Gastrocnemius medialis (tissue), 4 donors: ENCODE measurements at regions not wholly inside any gene's neighbourhood (a gene's known extent, or its start where the extent isn't known, plus 50 kb on each side); places are given as distances from the start of the nearest gene placed in this dataset.

Experiments used
- ATAC-seq, 2 donors: fragments of 150-250 bp; one replicate each; pipeline ENCODE4 v1.9.1; 2016
- DNase-seq, 2 donors: peaks; one replicate each; pipeline ENCODE4 v3.0.0-alpha.2; 2019
- H3K27ac ChIP-seq, 4 donors: fragments of 200-600 bp; sonication (generic); 1 replicate in 1 of 4; 2 replicates in 3 of 4; pipeline ENCODE4 v1.5.1; 2016 to 2018; ENCODE audit warnings: mild to moderate bottlenecking in 2 of 4, moderate library complexity in 1 of 4
- H3K27me3 ChIP-seq, 3 donors: fragments of 200-600 bp; sonication (generic) in 2 of 3; 1 replicate in 1 of 3; 2 replicates in 2 of 3; pipeline versions ENCODE4 v1.5.1 to v1.6.0; 2016 to 2019; ENCODE audit warnings: mild to moderate bottlenecking in 1 of 3, moderate library complexity in 1 of 3
- H3K36me3 ChIP-seq, 2 donors: fragments of 200-600 bp; sonication (generic) in 1 of 2; one replicate each; pipeline ENCODE4 v1.5.1; 2017 to 2018
- H3K4me1 ChIP-seq, 2 donors: fragments of 200-600 bp; sonication (generic) in 1 of 2; one replicate each; pipeline ENCODE4 v1.5.1; 2016 to 2017; ENCODE audit warnings: mild to moderate bottlenecking in 2 of 2
- H3K4me3 ChIP-seq, 4 donors: fragments of 200-600 bp; sonication (generic) in 3 of 4; 1 replicate in 1 of 4; 2 replicates in 3 of 4; pipeline ENCODE4 v1.5.1; 2016 to 2019; ENCODE audit warnings: mild to moderate bottlenecking in 2 of 4
- H3K9me3 ChIP-seq, 3 donors: fragments of 200-600 bp; sonication (generic) in 2 of 3; 1 replicate in 1 of 3; 2 replicates in 2 of 3; pipeline ENCODE4 v1.5.1; 2016 to 2019
- POLR2A ChIP-seq, 2 donors: fragments of 450-650 bp; IDR thresholded peaks; one replicate each; pipeline ENCODE4 v1.6.1; 2017; ENCODE audit warnings: antibody characterized with exemption in 2 of 2, mild to moderate bottlenecking in 2 of 2, moderate library complexity in 2 of 2
- in situ Hi-C, 4 donors: fragments of 200-750 bp; cut with MboI; loops; one replicate each; pipeline versions ENCODE4 v1.15.0 to v1.8.0; 2017; ENCODE audit warnings: low sequenced_read_pairs in 4 of 4
- intact Hi-C: fragments of 100-400 bp; cut with DNase I; formaldehyde crosslinking; loops from one replicate; pipeline ENCODE4 v1.15.1; 2023; ENCODE audit warnings: low total_unique reads
- TF ChIP-seq, protein P1 (sequence below), 5 experiments: fragments of 450-650 bp in 3 of 5; fragments of 200-600 bp in 2 of 5; sonication (generic) in 2 of 5; IDR thresholded peaks in 4 of 5; conservative IDR thresholded peaks in 1 of 5; 1 replicate in 4 of 5; 2 replicates in 1 of 5; pipeline ENCODE4 v1.5.1; 2016 to 2019; ENCODE audit warnings: antibody characterized with exemption in 5 of 5, mild to moderate bottlenecking in 3 of 5, moderate library complexity in 3 of 5

- TF ChIP-seq, protein P1, sequence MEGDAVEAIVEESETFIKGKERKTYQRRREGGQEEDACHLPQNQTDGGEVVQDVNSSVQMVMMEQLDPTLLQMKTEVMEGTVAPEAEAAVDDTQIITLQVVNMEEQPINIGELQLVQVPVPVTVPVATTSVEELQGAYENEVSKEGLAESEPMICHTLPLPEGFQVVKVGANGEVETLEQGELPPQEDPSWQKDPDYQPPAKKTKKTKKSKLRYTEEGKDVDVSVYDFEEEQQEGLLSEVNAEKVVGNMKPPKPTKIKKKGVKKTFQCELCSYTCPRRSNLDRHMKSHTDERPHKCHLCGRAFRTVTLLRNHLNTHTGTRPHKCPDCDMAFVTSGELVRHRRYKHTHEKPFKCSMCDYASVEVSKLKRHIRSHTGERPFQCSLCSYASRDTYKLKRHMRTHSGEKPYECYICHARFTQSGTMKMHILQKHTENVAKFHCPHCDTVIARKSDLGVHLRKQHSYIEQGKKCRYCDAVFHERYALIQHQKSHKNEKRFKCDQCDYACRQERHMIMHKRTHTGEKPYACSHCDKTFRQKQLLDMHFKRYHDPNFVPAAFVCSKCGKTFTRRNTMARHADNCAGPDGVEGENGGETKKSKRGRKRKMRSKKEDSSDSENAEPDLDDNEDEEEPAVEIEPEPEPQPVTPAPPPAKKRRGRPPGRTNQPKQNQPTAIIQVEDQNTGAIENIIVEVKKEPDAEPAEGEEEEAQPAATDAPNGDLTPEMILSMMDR (IDR thresholded peaks at IDR 0.05 in 4 of 5, conservative IDR thresholded peaks at IDR 0.05 in 1 of 5), result no peak
- TF ChIP-seq POLR2A (IDR thresholded peaks at IDR 0.05), result no peak
- no peak for DNase-seq
- H3K27me3 ChIP-seq, result no peaks in the 10 kb centered on the region
- in situ Hi-C loops, result no loop called here
- H3K9me3 ChIP-seq, result no peaks in the 10 kb centered on the region
- no peak overlapping the region for H3K4me3 ChIP-seq
- H3K36me3 ChIP-seq, result no peaks in the 10 kb centered on the region
- intact Hi-C loops, result no loop called here
- no peak for ATAC-seq
- H3K4me1 ChIP-seq, result no peaks in the 10 kb centered on the region
- H3K27ac ChIP-seq, result no peak overlapping the region
Measured at GRCh38 chr11:120061036-120061760, 76.7 kb downstream of the TRIM29 start.

DNA sequence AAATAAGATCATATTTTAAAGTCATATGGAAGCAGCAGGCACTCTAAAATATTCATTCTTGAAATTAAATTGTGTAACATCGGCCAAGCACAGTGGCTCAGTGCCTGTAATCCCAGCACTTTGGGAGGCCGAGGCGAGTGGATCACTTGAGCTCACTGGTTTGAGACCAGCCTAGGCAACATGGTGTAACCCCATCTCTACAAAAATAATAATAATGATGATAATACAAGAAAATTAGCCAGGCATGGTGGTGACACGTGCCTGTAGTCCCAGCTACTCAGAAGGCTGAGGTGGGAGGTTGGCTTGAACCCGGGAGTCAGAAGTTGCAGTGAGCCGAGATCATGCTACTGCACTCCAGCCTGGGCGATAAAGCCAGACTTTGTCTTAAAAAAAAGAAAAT, 77.4 kb downstream of the TRIM29 start:
- no peaks in the 10 kb centered on the region for H3K4me1 ChIP-seq
- no peaks in the 10 kb centered on the region for H3K27me3 ChIP-seq
- DNase-seq, result no peak
- in situ Hi-C loops, result no loop called here
- ATAC-seq, result no peak
- intact Hi-C loops, result no loop called here
- H3K27ac ChIP-seq, result no peak overlapping the region
- H3K4me3 ChIP-seq, result no peak overlapping the region
- TF ChIP-seq POLR2A (IDR thresholded peaks at IDR 0.05), result no peak
- TF ChIP-seq, protein P1 (IDR thresholded peaks at IDR 0.05 in 4 of 5, conservative IDR thresholded peaks at IDR 0.05 in 1 of 5), result no peak
- H3K9me3 ChIP-seq, result no peaks in the 10 kb centered on the region
- no peaks in the 10 kb centered on the region for H3K36me3 ChIP-seq

GRCh38 chr11:120058931-120059330, 79.0 kb downstream of the TRIM29 start:
- in situ Hi-C loops, result no loop called here
- Histone ChIP-seq H3K27me3 (no peaks in the 10 kb centered on the region), H3K36me3 (no peaks in the 10 kb centered on the region), H3K4me3 (no peak overlapping the region), H3K9me3 (no peaks in the 10 kb centered on the region), H3K4me1 (no peaks in the 10 kb centered on the region), H3K27ac (no peak overlapping the region)
- intact Hi-C loops, result no loop called here
- TF ChIP-seq POLR2A (IDR thresholded peaks at IDR 0.05), result no peak
- TF ChIP-seq, protein P1 (IDR thresholded peaks at IDR 0.05 in 4 of 5, conservative IDR thresholded peaks at IDR 0.05 in 1 of 5), result no peak
- ATAC-seq (no peak), DNase-seq (no peak)

DNA sequence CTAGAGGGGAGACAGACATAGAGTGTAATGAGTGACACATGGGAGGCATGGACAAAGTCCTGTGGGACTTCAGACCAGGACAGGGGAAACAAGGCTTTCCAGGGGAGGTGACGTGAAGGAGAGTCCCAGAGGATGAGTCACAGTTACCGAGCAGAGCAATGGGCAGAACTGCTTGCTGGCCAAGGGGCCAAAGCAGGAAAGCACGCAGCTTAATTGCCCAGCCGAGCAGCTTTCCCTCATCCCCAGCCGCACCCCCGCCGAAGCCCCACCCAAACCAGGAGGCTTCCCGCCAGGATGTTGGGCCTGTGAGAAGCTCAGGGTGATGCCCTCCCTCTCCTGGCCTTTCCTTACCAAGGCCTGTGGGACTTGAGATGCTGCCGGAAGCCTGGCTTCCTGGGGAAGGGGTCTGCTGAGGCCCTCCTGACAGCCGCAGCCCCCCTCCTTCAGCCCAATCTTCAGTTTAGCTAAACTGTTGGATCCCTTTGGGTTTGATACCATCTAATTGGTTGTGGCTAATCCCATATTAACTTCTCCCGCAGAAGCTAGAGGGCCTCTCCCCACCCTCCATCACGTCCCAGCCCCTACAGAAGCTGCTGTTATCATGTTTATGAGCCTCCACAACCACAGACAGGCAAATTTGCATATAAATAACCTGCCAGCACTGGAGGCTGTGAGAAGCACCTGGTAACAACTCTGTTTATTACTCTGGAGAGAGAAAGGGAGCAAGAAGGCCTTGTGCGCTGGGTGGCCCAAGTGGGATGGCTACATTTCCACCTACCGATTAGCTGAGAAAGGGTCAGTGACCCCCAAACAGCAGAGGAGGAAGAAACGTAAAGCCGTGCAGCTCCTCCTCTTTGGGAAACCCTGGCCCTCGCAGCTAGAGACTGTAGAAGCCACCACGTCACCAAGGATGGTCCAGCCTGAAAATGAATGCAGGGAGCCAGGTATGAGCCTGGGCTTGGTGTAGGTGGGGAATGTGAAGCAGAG, 80.0 kb downstream of the TRIM29 start:
- DNase-seq (no peak), ATAC-seq (no peak)
- Histone ChIP-seq H3K9me3 (no peaks in the 10 kb centered on the region), H3K36me3 (no peaks in the 10 kb centered on the region), H3K4me3 (no peak overlapping the region), H3K27ac (no peak overlapping the region), H3K27me3 (no peaks in the 10 kb centered on the region), H3K4me1 (no peaks in the 10 kb centered on the region)
- in situ Hi-C loops, result no loop called here
- intact Hi-C loops, result no loop called here
- TF ChIP-seq POLR2A (IDR thresholded peaks at IDR 0.05), result no peak
- TF ChIP-seq, protein P1 (IDR thresholded peaks at IDR 0.05 in 4 of 5, conservative IDR thresholded peaks at IDR 0.05 in 1 of 5), result no peak
